Esophagus muscularis mucosa (tissue), 3 donors: ENCODE measurements at regions not wholly inside any gene's neighbourhood (a gene's known extent, or its start where the extent isn't known, plus 50 kb on each side); places are given as distances from the start of the nearest gene placed in this dataset.

Experiments
- CTCF ChIP-seq, 3 experiments: fragments of 200-600 bp in 2 of 3; fragments of 450-650 bp in 1 of 3; sonication (generic) in 2 of 3; IDR thresholded peaks; one replicate each; pipeline ENCODE4 v1.5.1; 2017 to 2019; ENCODE audit warnings: antibody characterized with exemption in 3 of 3, mild to moderate bottlenecking in 2 of 3, moderate library complexity in 1 of 3
- POLR2A ChIP-seq: fragments of 450-650 bp; IDR thresholded peaks from one replicate; pipeline ENCODE4 v1.6.1; 2017; ENCODE audit warnings: antibody characterized with exemption, moderate library complexity, mild to moderate bottlenecking, low read depth
- POLR2AphosphoS5 ChIP-seq, 2 donors: sonication (generic); formaldehyde crosslinking; IDR thresholded peaks; one replicate each; pipeline ENCODE4 v1.6.1; 2017; ENCODE audit warnings: antibody characterized with exemption in 2 of 2

DNA sequence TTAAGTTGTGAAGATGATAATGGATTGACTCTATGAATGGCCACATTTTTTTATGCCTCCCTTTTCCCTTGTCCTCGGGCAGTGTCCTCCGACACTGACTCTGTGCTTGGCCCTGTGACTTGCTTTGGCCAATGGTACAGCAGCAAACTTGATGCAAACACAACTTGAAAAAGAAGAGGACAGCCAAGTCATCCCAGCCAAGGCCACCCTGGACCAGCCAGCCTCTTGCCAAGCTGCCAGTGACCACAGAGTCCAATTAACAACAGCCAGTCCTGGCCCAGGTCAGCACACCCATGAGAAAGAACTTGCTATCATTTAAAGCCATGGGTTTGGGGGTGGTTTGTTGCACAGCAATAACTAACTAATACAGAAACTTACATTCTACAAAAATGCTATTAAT lies 63.4 kb upstream of the SLC35C1 start:
- TF ChIP-seq POLR2A (no peak), CTCF (IDR thresholded peaks at IDR 0.05) (no peak), POLR2AphosphoS5 (IDR thresholded peaks at IDR 0.05) (no peak)
